SIG-M5 treated with dmso at 0.1 percent for 504 hours (cell line): ENCODE measurements at regions not wholly inside any gene's neighbourhood (a gene's known extent, or its start where the extent isn't known, plus 50 kb on each side); places are given as distances from the start of the nearest gene placed in this dataset.

Experiments used
- DNase-seq: peaks from one replicate; lab custom pipeline; 2025; ENCODE audit not compliant: unreplicated experiment; lab: John Stamatoyannopoulos, UW

DNA sequence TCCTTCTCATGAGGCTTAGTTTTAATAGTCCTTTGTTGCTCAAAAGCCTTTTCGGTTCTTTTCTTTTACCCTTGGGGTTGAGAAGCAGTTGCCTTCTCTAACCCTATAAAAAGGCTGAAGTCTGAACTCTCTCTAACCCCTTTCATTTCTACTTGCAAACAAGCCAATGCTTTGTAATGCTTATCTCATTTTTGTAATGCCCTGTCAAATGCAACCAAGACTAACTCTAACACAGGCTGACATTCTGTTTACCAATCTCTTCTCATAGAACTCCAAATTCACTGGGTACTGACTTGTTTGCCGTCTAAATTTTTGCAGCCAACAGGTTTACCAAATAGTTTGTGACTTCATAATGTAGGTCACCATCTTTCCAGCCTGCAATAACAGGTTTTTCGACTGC is 233.9 kb upstream of the SNX7 start:
- no peak for DNase-seq

DNA sequence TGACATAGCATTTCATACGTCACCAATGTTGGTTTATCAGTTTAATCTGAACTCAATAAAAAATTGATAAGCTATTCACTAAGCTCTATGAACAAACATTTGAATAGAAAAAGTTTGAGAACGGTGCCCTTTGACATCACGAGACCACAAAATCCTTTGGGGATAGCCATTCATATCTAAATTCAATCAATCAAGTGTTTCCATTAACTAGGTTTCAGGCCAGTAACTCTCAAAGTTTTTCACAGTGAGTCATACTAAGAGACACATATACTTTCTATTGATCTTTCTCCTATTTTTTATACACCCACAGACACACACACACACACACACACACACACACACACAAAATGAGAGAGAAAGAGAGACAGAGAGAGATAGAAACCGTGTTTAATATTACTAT is 235.4 kb upstream of the SNX7 start:
- DNase-seq = no peak

DNA sequence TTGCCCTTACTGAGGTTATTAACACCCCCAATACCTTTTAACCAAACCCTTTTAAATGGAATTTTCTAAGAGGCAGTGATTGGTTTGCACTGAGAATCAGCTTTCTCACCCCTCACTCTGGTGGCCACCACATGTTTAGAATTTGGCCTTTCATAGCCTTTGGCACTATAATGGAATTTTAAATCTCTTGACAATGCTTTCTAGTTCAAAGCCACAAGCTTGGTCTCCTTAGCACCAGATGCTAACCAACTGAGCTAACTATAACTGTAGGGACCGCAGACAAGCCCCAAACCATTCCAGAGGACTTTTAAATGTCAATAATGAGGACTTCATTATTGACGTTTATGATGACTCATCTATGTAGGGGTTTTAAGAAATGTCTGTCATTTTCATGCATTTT is 238.7 kb upstream of the SNX7 start:
- DNase-seq = no peak

DNA sequence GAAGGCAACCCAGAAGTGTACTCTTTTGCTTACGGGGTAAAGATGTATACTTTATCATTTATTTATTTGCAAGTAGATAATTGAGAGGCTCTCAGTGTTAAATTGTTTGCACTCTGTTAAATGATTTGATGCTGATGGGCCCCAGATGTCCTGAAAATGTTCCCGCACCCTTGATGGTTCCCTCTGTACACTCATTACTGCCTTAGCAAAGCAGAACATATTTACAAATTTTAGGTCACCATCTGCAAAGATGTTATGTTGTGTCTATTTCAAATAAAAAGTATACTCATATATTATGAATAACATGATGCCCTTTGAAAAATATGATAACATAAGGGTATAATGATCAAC is 240.5 kb upstream of the SNX7 start:
- DNase-seq = no peak

DNA sequence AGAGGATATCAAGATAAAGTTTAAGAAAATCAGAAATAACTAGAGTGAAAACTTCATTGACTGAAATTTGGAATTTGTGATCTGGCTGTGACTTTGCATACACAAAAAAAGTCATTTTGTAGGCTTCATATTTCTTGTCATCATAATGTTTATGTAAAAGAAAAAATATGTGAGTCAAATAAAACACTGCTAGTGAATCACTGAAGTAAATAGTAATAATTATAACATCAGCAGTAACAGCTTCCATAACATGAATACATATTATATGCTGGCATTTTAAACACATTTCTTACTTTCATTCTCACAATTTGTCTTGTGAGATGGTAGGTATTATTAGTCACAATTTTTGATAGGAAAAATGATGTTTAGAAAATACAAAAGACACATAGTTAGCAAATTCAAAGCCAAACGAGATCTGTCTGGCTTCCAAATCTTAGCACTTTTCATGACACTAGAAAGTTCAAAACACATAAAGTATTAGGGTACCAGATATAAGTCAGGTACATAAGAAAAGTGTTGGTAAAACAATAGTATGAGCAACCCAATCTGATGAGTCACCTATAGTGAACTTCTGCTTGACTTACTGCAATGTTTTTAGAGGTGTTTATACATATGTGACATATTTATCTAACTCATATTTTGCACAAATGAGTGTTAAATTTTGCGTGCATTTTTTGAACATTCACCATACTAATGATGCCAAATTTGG is 241.0 kb upstream of the SNX7 start:
- DNase-seq = no peak

DNA sequence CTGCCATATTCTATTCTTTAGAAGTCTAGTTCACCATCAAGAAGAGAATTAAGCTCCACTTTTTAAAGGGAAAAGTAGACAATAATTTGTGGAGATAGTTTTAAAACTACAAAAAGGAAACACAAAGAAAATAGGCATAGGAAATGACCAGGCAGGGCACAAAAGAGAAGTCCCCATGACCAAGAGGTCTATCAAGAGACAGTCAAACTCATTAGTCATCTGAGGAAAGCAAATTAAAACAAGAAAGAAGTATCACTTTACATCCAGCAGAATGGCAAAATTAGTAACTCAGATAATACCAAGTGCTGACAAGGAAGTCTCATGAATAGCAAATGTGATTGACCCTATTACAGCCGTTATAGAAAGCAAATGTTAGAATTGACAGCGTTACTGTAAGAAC is 243.7 kb upstream of the SNX7 start:
- no peak for DNase-seq

DNA sequence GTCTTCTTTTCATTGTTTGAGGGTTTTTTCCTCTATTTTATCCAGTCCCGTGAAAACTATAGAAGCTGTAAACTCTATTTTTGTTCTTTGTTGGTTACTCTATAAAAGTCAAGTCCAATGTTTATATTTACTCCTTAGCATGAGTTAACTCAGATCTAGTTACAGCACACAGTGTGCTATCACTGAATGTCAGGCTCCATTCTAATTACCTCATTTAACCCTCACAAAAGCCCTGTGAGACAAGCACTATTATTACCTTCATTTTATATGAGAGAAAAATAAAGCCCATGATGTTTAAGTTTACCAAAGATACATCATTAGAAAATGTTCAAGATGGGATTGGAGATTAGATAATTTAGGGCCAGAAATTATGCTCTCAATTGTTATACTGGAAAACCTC is 251.4 kb upstream of the SNX7 start:
- DNase-seq = no peak

DNA sequence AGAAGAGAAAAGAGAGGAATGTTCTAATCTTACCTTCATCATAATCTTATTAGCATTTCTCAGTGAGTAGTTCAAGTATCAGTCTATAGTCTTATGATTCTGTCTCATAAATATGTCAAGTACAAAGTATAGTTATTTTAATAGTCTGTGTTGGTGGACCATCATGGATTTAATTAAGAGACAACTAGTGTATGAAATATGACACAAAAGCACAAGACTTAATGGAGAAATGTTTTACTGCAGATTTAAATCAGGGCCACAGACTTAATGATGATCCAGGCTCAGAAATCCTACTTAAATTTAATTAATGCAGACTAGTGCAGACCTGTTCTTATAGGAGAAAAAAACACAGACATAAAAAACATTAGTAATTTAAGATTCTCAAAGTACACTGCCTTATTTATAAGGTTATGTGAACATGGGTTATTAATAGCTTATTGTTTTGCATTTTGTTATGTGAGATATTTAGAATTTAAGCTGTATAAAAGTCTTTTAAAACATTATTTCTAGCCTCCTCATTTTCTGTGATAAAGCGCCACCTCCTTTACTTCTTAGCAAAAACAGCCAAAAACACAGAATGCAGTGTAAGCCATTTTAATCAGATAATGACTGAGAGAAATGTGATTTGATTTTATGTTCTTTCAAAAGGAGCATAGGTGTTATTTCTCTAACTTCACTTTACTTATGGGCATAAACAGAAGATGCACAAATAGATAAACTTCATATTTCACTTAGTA is 255.0 kb upstream of the SNX7 start:
- no peak for DNase-seq

DNA sequence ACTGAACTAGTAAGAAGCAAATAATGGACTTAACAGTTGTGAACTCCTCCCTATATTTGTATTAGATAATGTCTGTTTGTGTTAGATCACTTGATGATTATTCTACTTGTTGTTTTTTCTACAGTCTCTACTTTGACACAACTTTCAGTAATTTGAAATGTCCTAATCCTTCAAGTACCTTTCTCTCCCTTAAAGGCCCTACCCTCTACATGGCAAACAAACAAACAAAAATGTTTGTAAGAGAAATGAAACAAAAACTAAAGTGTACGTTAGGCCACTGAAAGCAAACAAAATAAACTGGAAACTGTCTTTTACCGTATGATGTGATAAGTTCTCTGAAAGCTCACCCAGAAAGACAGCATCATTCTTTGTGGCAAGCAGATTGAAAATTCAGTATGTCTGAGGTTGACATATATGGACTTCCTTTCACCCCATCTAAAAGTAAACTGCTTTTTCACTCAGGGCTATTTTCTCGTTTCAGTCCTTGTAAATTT is 255.9 kb upstream of the SNX7 start:
- DNase-seq = no peak

DNA sequence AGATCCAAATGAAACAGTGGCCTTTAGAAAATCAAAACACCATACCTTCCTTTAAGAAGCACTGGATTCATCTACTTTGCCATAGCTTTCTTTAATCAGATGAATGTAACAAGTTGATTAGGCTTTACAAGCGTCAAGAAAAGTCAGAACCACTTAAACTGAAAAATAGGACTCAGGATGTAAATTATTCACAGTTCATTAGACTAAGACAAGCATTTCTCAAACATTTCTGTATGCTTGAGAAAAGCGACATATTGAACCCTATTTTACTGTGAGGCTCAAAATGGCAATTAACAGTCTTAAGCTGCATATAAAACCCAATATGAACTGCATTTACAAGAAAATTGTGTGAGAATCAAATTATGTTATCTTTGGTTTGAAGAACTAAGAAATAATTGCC is 256.7 kb upstream of the SNX7 start:
- no peak for DNase-seq

DNA sequence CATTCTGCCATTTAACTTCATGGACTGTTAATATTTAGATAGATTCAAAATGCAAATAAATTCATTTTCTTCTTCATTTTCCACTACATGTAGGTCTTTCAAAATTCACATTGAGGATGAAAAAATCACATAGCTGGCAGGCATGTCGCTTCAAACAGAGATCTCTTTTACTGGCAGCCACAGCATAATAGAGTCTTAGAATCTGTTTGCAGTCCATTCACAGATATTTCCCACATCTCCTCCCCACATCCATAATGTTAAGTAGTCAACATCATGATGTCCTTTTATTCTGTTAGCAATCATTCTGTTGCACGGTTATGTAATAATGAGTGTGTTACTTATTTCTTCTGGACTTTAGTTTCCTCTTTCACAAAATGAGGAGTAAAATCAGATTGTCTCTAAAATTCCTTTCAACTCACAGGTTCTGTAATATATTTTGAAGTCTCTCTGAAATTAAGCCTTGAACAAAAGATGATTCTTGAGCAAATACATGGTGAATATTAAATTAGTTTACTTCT is 257.5 kb upstream of the SNX7 start:
- DNase-seq = no peak

DNA sequence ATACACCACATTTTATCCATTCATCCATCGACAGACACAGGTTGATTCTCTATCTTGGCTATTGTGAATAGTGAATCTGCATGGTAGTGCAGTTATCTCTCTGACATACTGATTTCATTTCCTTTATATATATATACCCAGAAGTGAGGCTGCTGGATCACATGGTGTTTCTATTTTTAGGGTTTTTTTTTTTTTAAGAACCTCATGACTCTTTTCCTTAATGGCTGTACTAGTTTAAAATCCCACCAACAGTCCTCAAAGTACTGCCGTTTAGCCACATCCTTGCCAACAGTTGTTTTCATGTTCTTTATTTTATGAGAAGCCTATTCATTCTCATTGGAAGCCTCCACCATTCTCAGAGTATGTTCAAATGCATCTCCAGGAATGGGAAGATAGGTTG is 258.7 kb upstream of the SNX7 start:
- DNase-seq = no peak

DNA sequence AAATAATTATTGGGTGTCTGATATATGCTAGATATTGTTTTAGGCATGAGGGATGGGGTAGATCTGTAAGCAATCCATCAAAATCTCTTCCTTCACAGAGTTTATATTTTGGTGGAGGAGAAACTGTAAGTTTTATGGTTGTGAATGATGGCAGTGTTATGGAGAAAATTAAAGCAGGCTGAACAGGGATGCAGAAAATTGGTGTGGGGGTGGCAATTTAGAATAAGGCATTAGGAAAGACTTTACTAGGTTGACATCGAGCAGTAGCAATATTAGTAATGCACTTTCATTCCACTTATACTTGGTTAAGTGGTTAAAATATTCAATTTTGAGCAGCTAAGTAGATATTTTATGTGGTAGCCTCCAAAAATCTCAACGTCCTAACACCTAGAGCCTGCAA is 261.1 kb upstream of the SNX7 start:
- no peak for DNase-seq

DNA sequence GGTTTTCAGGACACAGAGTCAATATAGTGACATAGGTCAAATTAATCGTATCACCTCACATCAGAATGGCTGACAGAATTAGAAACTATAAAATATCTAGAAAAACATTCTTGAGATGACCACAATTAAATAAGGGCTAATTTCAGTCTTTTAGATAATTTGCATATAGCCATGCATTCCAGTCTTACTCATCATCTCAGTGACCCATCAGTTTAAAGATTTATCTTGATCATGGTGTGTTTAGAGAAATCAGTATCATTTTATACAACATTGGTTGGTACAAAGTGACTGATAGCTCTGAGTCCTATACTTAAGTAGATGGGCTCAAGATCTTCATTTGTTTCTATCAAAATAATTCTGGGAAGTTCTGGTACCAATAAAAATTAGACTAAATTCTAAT is 262.3 kb upstream of the SNX7 start:
- DNase-seq = no peak

DNA sequence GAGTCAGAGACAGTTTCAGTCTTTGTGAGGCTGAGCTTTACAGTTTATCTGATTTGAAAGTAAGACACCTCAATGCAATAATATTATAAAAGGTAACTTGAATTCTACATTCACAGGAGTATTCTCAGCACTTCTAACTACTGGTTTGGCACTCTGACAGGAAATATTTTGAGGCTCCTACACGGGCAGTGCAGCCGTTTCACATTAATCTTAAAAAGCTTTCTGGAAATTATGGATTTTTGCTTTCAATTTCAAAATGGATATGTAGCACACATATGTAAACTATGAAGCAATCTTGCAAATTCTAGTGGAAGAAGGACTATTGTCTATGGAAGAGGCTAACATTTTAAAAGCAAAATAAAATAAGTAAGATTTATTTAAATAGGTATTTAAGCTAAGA is 262.9 kb upstream of the SNX7 start:
- DNase-seq = no peak

DNA sequence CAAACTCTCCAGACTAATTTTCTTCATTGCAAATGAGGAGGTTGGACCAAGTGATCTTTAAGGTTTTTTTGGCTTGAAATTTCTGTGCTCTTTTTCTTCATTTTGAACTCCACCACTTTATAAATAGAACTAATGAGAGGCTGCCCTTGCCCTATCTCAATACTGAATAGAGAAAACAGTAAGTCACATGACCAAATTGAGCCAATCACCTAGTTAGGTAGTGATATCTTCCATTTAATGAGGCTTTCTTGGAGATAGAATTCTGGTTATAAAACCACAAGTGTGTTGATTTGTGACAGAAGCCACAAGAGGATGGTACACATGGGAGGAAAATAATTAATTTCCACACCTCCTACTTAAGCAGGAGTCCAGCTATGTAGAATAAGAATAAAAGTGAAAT is 263.4 kb upstream of the SNX7 start:
- DNase-seq = no peak

DNA sequence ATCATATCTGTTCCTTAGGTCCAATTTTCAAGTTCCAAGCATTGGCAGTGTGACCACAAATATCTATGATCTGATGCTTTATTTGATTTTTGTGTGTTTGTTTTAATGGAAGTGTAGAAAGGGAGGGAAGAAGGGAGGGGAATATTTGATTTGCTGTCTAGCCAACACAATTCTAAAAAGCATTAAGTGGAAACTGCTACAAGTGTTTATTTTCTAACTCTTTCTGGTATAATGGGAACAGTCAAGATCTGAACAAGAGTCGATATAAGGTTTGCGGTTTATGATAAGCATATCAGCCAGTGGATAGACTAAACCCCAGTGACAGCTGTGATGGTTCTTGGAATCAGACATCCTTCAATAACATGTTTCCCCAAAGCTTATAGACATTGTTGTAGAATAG is 267.8 kb upstream of the SNX7 start:
- DNase-seq = no peak

DNA sequence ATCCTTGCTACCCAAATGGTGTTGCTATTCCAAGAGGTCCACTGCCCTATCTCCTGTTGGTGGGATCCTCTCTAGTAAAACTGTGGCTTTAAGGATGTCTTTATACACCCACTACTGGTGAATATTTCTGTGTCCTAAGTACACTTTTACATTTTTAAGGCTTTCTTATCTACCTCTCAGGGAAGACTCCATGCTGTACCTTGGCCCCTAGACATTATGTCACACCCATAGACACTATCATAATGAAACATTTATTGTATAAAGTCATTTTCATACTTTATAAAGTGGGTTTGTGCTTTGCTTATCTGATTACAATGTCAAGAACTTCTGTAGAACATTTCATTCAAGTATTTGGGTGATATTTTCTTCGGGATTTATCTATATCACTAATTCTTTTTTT is 270.3 kb upstream of the SNX7 start:
- no peak for DNase-seq

DNA sequence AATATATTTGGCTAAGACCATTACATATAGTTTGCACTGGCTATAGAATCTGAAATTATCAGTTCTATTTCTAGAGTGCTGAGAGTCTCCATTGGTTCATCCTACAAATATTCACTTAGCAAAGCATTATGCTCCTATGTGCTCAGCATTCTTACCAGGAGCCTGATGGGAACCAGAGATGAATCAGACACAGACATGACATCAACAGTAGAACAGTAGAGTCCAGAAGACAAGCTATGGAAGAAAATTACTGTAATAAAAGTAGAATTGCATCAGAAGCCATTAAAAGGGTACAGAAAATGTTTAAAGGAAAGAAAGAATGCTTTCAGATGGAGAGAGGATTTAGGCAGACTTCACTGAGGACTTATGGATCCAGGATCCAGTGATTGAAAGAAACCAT is 271.7 kb upstream of the SNX7 start:
- DNase-seq = no peak

DNA sequence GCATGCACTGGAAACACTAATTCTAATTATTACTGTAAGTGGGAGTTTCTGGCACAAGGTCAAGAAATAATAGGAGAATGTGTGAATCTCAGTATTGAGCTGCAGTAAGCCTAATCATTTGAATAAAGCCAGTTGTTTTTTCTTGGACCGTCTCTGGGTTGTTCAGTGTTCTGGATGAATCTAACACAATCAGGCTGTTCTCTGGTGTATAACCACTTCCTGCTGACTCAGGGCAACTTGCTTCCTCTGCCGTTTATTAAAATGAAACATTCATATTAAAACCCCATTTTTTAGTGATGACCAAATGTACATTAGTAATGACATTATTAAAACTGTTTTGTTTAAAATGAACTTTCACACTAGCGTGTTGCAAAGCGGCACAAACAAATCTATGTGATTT is 273.1 kb upstream of the SNX7 start:
- no peak for DNase-seq

DNA sequence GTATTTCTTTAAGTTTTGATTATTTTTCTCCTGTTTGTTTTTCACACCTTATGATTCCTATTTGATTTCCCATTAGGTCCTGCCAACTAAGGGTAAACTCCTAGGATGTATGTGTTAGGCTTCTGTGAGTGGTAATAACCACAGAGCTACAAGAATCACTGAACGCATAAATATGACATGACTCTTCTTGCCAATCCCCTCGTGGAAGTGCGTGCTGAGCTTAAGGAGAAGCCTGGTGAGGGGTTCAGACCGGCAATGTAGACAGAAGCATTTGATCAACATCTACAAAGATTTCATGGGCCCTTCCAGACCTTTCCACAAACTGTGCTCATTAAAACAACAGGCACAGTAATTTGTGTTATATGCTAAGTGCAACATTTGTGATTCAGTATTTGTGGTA is 273.8 kb upstream of the SNX7 start:
- no peak for DNase-seq

DNA sequence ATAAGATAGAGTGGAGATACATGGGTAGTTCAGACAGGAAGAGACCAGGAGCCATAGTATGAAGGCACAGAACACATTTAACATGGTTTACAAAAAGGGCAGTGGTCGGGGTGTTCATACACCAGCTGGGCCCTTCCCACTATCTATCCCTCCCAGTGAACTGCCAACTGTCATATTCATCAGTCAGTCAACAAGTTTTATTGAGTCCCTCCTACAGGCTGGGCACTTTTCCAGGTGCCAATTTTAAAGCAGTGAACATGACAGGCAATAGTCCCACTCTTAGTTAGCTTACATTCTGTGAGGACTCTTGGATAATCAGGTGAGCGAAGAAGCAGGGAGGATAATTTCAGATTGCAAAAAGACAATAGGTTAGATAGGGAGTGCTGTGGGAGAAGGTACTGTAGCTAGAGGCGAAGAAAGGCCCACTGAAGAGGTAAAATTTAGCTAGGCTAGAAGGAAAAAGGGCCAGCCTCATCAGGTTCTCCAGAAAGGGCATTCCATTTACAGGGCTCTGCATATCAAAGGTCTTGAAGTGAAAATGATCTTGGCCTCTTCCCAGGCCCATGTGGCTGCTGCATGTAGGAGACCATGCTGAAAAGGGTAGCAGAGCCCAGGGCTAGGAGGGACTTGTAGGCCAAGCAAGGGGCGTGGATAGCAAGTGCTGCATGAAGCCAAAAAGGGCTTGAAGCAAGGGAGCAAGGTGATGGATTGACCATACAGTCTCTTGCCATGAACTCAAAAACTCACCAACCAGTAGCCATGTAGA is 274.7 kb upstream of the SNX7 start:
- no peak for DNase-seq
